HG03378 (cell line): ENCODE measurements at regions not wholly inside any gene's neighbourhood (a gene's known extent, or its start where the extent isn't known, plus 50 kb on each side); places are given as distances from the start of the nearest gene placed in this dataset.
"Not testable (repeated sequence)": the region's sequence is repeated elsewhere in the genome, so short reads cannot be mapped to it uniquely, and the experiment has no call there.

Experiments used
- ATAC-seq: cut with Tn5 transposase; IDR thresholded peaks from one replicate; pipeline ENCODE4 v1.9.1; 2021; ENCODE audit warnings: mild to moderate bottlenecking, moderate library complexity; ENCODE audit not compliant: unreplicated experiment

GRCh38 chr18:22790545-22791309, 142.4 kb upstream of the RBBP8 start:
- no peak for ATAC-seq

GRCh38 chr18:22791310-22791610, 141.9 kb upstream of the RBBP8 start:
- no peak for ATAC-seq

- no peak for ATAC-seq
Observed at GRCh38 chr18:22796113-22796512, 137.0 kb upstream of the RBBP8 start.

- ATAC-seq: no peak
Observed at GRCh38 chr18:22800551-22800951, 132.6 kb upstream of the RBBP8 start.

GRCh38 chr18:22813648-22814328, 119.3 kb upstream of the RBBP8 start:
- no peak for ATAC-seq

GRCh38 chr18:22814329-22814703, 118.8 kb upstream of the RBBP8 start:
- ATAC-seq: no peak

- no peak for ATAC-seq
Observed at GRCh38 chr18:22816266-22817176, 116.6 kb upstream of the RBBP8 start.

GRCh38 chr18:22817844-22818243, 115.3 kb upstream of the RBBP8 start:
- no peak for ATAC-seq

- ATAC-seq: no peak
Observed at GRCh38 chr18:22822024-22822423, 111.1 kb upstream of the RBBP8 start.

GRCh38 chr18:22822841-22823508, 110.2 kb upstream of the RBBP8 start:
- ATAC-seq: peak; percentile 89

GRCh38 chr18:22826726-22827125, 106.4 kb upstream of the RBBP8 start:
- no peak for ATAC-seq

- ATAC-seq: no peak
Observed at GRCh38 chr18:22827216-22827615, 105.9 kb upstream of the RBBP8 start.

- ATAC-seq: no peak
Observed at GRCh38 chr18:22827741-22828140, 105.4 kb upstream of the RBBP8 start.

- ATAC-seq: no peak
Observed at GRCh38 chr18:22828171-22828570, 105.0 kb upstream of the RBBP8 start.

- not testable (repeated sequence) for ATAC-seq
Observed at GRCh38 chr18:22828583-22828982, 104.5 kb upstream of the RBBP8 start.

- no peak for ATAC-seq
Observed at GRCh38 chr18:22829781-22830180, 103.3 kb upstream of the RBBP8 start.

- ATAC-seq: no peak
Observed at GRCh38 chr18:22830511-22830910, 102.6 kb upstream of the RBBP8 start.

- peak; percentile 64 for ATAC-seq
Observed at GRCh38 chr18:22831441-22831904, 101.7 kb upstream of the RBBP8 start.

- ATAC-seq: no peak
Observed at GRCh38 chr18:22836932-22837331, 96.2 kb upstream of the RBBP8 start.

GRCh38 chr18:22838221-22838620, 94.9 kb upstream of the RBBP8 start:
- ATAC-seq: no peak
